OCI-LY3 (cell line): ENCODE measurements at regions not wholly inside any gene's neighbourhood (a gene's known extent, or its start where the extent isn't known, plus 50 kb on each side); places are given as distances from the start of the nearest gene placed in this dataset.

Experiments used
- EZH2phosphoT487 ChIP-seq: fragments of 200-600 bp; shearing (Covaris generic); IDR thresholded peaks from 2 replicates; pipeline ENCODE4 v1.6.1; 2018; ENCODE audit warnings: antibody characterized with exemption, mixed run types, low read depth
- TF ChIP-seq, protein P1 (sequence below): fragments of 200-600, 300-600 bp; sonication (generic); IDR thresholded peaks from 2 replicates; pipeline ENCODE4 v1.5.1; 2014; ENCODE audit warnings: antibody characterized with exemption, low read length, low read depth

DNA sequence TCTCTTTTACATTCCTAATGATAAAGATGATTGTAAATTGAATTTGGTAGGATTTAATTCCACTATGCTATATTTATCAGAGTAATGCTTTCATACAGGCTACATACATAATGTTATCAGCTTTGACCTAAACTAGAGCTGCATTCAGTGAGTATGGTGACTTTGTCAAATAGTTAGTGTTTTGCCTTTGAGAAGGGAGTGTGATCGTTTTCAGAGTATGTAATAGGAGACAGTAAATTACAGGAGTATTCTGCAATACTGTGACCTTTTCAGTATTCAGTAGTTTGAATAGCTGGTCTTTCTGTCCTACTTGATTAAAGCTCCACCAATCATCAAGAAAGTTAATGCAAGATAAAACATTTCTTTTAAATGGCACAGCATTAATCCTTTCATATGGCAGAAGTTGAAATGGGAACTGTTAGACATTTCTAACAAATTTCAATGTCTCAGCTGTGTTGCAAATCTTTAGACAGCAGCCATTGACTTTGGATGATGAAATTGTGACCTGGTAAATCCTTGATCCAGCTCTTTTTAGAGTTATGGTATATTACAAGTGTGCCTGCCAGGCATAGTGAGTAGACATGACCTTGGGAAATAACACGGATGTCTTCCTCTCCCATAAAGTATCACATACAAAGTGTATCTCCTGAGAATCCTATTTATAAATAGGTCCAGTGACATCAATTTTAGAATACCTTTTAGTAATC lies 455.3 kb downstream of the KCTD8 start:
- TF ChIP-seq, protein P1, sequence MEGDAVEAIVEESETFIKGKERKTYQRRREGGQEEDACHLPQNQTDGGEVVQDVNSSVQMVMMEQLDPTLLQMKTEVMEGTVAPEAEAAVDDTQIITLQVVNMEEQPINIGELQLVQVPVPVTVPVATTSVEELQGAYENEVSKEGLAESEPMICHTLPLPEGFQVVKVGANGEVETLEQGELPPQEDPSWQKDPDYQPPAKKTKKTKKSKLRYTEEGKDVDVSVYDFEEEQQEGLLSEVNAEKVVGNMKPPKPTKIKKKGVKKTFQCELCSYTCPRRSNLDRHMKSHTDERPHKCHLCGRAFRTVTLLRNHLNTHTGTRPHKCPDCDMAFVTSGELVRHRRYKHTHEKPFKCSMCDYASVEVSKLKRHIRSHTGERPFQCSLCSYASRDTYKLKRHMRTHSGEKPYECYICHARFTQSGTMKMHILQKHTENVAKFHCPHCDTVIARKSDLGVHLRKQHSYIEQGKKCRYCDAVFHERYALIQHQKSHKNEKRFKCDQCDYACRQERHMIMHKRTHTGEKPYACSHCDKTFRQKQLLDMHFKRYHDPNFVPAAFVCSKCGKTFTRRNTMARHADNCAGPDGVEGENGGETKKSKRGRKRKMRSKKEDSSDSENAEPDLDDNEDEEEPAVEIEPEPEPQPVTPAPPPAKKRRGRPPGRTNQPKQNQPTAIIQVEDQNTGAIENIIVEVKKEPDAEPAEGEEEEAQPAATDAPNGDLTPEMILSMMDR, result no peak
- TF ChIP-seq EZH2phosphoT487, result no peak
